COLO668 (cell line): ENCODE measurements at regions not wholly inside any gene's neighbourhood (a gene's known extent, or its start where the extent isn't known, plus 50 kb on each side); places are given as distances from the start of the nearest gene placed in this dataset.

ENCODE experiments used
- DNase-seq: peaks from one replicate; lab custom pipeline; 2025; ENCODE audit not compliant: unreplicated experiment; lab: John Stamatoyannopoulos, UW

DNA sequence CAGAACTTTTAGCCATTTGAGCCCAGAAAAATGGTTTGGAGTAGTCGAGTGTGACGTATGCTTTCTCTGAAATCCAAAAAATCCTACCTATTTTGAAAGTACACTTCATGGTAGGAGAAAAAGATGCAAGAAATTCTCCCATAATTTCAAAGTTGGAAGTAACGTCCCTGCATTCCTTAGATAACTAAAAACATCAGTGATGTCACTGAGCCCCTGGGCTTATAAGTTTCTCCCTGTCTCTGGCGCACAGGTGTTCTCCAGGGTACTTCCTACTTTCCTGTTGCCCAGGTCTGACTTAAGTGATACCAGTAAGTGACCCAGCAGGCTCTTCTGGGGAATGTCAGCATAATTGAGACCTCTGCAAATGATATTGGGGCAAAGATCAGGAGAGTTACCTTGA is 90.5 kb upstream of the WDR1 start:
- DNase-seq: no peak

DNA sequence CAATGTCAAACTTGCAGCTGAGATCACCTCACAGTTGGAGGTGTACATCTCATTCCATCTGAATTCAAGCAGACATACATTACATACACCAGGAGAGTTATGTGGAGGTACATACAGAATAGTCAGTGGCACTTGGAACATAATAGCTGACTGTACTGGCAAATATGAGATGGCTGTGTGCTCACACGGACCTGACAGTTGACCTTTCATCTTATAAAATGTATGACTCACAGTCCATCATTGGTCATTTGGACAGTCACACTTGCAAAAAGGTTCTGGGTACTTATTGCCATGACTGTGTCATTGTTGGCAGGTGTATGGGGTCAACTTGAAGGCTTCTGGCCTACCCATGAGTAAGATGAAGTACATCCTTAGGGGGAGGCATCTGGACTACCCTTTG is 88.6 kb upstream of the WDR1 start:
- DNase-seq: no peak

DNA sequence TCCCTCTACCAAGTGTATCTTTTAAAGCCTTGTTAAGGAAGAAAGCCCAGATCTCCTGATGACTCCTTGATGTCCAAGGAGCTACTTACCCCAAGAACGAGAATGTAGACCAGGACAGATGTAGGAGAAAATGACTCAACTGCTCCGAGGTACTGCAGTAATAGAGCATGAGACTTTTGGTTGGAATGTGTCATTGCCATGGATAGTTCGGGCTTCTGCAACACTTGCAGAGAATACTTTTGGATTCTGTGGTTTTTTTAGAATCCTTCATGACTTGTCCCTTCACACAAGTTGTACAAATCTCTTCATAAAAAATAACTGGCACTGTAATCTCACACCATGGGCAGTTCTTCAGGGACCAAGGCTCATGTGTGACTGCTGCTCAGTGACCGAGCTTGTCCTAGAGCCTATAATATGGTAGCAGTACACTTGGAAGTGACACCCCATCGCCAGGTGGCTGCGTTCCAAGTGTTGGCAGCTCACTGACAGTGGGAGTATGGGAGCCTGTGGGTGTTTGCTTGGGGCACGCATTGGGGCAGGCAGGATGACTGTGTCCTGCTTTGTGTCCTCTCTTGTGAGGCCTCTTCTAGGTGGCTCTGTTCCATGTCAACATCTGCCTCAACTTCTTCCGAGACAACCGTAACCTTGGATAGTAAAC is 87.9 kb upstream of the WDR1 start:
- no peak for DNase-seq

DNA sequence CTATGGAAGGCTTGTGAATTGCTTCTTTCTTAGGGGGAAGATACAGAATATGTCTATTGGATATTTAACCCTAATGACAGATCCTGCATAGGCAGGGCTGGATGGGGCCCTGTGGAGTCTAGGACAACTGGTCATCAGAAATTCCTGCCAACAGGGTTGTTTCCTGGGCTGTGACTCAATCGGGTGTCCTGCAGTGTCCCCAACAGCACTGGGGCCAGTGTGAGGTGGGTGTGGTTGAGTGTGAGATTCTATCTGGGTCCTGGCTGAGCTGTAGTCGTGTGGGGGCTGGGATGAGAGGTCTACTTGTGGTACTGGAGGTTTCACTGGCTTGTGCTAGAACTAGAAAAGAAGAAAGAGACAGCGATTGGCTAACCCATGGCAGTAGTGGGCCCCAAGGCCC is 87.3 kb upstream of the WDR1 start:
- DNase-seq: no peak

DNA sequence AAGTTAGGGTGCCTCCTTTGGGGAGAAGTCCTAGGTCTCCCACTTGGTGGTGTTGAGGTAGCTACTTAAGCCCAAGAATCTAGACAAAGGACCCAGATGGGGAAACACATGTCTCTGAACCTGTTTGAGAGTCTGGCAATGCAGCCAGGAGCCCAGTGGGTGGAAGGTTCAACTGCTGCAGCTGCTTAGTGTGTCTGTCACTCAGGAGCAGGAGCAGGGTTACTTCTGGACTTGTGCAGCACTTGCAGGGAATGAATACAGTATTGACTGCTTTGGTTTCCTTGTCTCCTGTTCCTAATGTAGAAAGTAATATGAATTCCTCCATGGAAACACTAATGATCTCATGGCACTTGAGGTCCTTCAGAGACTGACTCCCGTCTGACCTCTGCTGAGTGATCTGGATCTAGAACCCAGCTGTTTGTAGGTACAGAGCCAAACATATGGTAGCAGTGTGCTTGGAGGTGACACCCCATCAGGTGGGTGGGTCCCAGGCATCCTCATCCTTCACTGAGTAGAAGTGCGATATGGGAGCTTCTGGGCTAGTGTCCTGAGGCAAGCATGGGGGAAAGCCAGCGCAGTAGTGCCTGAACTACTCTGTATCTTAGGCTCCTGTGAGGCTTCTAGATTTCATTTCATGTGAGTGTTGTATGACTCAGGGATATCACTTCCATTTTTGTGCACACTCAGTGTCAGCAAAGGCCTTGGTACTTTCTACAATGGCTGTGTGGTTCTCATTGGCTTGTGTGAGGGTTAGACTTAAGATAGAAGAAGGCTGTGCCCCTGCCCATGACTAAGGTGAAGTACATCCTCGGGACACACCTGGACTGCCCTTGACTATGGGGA is 85.0 kb upstream of the WDR1 start:
- DNase-seq: no peak

DNA sequence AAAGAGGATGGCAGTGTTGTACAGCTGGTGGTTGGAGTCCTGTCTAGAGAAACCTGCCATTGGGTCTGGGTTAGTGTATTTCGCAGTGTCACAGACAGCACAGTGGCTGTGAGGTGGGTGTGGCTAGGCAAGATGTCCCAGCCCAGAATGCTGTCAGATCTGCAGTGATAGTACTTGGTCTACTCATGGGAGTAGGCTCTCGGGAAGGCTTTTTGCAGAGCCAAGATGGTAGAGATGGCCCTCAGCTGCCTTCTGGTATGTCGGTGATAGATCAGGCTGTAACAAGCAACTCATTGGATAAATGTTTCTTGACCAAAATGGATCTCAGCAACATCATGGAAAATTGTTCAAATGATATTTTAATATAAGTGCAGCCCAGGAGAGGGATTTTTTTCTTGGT is 84.3 kb upstream of the WDR1 start:
- no peak for DNase-seq

DNA sequence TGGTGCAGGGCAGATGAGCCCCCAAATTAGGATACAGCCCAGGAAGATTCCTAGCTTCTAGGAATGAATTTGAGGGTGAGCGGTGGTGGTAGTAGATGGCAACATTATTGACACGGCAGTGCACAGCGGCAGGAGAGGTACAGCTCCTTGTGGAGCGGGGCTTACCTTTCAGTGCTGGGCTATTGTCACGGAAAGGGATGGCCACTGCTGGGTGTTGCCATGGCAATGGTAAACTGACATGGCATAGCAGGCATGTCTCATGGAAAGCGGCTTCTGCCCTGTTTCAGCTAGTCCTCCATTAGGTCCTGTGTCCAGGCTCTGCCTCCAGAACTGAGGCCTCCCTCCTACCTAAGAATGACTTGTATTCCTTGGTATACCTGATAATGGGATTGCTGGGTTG is 81.8 kb upstream of the WDR1 start:
- DNase-seq: no peak

DNA sequence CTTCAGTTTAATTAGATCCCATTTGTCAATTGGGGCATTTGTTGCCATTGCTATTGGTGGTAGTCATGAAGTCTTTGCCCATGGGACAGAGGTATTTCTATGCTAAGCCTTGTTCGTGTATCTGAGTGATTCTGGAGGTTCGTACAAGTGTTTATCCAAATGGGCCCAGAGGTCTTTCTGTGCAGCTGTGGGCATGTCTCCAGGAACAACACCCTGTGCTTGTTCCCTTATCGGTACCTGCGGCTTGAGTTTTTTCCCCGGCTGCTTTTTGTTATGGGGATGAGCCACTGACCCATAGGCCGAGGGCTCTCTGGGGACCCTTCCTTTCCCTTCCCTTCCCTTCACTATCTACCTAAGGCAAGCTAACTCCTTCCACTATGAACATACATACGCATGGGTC is 81.4 kb upstream of the WDR1 start:
- DNase-seq: no peak

DNA sequence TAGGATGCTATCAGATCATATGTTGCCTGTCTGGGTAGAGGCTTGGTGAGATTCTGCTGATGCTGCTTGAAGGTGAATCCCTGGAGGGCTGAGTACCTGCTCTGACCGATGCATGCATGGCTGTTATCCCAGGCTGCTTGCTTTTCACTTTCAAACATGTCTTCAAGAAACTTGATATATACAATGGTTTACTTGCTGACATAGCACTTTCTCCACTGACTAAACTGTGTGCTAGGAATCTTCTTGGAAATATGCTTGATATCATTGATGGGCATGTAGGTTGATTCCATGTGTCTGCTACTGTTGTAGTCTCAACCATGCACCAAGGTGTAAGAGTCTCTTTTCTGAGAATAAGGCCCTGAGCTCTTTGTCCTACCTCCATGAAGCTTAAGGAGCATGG is 79.6 kb upstream of the WDR1 start:
- no peak for DNase-seq

DNA sequence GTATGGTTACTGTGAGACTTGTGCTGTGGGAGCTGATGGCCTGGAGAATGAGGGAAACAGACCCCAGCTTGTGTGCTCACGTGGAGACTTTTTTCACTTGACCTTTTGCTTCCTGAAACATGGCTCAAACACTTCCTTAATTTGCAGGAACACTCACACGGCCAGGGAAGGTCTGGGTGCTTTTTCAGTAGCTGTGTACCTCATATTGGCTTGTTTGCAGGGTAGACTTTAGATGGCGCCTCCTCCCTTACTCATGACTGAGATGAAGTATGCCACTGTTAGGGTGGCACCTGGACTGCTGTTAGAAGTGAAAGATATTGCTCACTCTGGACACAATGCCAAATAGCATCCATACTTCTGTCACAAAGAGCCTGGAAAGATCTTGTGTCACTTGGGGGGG is 75.7 kb upstream of the WDR1 start:
- no peak for DNase-seq

DNA sequence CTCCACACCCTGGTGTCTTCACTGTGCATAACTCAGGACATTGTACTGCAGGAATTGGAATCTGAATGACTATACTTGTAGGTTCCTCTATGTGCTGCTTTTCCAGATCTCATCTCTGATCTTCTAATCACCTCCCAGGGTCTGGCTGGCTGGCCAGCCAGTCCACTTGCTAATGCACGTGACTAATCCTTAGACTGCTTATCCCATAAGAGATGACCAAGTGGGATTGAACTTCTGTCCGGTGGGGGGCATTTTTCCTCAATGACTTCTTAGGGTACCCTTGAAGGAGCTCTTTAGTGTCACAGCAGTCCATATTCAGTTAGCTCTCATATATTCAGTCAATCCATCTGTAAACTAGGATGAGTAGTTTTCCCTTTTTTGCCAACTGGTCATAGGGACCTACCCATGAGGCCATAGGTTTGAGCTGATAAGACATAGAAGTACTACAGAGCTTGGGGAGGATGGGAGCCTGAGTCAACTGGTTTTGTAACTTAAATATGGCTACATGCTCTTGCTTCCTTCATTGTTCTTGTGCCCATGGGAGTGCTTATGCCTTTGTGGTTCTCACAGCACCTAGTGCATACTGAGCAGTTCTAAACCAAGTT is 71.9 kb upstream of the WDR1 start:
- no peak for DNase-seq

DNA sequence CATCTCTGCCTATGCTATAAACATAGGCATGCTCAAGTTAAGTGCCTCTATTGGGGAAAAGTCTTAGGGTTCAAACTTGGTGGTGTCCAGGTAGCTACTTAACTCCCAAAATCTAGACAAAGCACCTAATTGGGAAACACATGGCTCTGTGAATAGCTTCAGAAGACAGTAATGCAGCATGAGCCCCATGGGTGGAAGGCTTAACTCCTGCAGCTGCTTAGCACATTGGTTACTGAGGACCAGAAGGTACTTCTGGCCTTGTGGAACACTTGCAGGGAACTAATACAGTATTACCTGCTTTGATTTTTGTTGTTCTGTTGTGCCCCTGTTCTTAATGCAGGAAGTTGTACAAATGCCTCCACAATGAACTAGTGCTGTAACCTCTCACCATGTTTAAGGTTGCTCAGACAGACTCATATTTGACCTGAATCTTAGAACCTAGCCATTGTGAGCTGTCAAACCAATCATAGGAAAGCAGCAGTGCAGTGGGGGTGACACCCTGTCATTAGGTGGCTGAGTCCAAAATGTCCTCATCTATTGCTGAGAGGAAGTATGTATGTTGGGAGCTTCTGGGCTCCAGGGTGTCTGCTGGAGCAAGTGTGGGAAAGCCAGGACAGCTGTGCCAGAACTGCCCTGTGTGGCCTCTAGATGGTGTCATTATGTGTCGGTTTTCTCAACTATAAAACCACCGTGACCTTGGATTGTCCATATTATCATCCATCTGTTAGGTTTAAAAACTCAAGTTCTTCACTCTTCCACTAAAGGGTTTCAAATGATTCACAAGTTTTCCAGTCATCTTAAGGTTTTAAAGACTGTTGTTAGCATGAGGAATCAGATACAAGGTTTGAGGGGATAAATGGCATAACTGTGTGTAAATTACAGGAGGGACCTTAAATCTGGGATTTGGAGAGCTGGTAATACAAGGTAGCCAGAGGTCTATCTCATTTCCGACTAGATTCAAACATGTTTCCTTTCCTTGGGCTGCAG is 69.9 kb upstream of the WDR1 start:
- no peak for DNase-seq

DNA sequence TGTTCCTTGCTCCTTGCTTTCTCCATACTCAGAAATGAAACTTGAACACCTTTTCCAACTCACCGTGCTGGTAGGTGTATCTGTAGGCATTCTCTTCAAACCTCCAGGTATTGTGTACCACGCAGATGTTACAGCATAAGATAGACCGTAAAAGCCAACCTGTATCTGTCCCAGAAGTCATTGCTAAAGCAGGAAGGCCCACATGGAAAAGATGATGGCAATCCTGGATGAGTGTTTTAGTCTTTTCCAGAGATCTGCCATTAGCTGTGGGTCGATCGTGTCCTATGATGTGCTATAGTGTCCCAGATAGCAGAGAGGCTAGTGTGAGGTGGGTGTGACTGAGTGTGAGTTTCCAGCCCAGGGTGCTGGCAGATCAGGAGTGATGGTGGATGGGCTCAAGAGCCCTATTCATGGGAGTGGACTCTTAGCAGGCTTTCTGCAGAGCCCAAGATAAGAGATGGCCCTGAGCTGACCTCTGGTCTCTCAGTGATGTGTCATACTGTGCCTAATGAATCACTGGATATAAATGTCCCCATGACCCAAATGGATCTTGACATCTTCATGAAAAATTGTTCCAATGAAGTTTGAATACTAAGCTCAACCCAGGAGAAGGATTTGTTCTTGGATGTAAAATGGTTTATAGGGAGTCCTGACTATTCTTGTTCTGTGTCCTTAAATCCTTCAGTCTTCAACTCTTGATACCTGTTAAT is 69.1 kb upstream of the WDR1 start:
- no peak for DNase-seq

DNA sequence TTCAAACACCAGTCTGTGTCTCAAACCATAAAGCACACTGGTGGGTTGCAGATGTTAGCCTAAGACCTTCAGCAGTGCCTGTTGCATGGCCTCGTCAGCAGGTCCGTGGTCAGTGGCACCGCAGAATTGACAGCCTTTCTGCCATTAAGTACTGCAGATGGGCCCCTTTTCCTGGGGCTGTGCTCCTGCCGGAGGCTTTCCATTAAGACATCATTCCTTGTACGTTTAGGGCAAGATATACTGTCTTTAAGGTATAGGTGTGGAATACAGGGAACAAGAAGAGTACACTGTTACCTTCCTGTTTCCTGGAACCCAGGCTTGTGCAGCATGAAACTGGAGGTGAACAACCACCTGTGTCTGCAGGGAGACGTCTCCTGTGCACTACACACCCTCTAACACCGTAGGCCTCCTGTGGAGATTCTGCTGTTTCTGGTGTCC is 67.9 kb upstream of the WDR1 start:
- DNase-seq: no peak

DNA sequence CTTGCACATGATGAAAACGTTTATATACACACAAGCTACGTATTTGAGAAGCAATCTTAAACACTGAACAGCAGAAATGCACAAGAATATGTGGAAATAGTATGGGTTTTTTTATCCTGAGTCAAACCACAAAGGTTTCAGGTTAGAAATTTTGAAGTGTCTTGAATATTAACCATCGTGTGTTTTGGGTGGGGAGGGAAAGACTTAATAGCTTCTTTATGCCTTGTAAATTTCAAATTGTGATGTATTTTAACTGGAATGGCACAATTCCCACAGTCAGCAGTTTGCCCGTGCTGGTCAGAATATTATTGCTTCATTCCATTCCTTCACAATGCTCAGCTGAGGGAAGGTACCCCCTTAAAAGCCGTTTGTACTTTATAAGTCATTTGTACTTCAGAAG is 67.4 kb upstream of the WDR1 start:
- no peak for DNase-seq

DNA sequence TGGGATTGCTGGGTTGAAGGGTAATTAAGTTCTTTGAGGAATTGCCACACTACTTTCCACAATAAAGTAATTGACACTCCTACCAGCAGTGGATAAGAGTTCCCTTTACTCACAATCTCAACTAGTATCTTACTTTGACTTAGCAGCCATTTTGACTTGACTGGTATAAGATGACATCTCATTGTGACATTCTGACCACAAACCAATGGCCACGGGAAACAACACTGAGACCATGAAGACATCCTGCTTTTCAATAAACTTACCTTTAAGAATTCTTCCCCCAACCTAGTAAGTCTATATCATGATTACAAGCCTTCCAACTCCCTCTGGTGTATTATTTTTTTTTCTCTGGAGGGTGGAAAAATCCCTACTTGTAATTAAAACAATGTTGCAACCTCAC is 66.9 kb upstream of the WDR1 start:
- DNase-seq: no peak

DNA sequence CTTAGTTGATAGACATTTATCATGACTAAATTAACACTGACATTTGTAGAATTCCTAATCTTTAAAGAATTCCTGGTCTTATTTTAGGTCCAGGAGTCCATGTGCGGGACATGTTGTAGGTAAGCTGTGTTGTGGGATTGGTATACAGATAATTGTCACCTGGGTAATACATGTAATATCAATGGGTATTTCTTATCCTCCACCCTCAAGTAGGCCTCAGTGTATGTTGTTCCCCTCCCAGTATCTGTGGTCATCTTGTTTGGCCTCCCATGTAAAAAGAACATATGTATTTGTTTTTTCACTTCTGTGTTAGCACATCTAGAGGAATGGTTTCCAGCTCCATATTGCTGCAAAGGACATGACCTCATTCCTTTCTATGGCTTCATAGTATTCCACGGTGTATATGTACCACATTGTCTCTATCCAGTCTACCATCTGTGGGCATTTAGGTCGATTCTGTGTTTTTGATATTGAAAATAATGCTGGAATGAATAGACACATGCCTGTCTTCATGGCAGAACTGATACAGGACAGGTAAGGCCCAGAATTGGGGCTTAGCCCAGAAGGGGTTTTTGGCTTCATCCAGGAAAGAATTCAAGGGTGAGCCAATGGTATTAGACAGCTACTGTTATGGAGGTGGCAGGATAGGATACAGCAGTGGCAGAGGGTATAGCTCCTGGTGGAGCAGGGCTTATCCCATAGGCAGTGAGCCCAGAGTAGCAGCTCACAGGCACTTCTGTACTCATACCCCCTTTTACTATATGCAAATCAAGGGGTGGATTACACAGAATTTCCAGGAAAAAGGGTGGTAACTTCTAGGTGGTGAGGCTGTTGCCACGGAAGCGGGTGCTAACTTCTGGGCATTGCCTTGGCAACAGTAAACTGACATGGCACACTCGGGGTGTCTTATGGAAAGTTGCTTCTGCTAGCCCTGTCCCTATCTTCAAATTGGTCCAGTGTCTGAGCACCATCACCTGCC is 66.1 kb upstream of the WDR1 start:
- DNase-seq: no peak

DNA sequence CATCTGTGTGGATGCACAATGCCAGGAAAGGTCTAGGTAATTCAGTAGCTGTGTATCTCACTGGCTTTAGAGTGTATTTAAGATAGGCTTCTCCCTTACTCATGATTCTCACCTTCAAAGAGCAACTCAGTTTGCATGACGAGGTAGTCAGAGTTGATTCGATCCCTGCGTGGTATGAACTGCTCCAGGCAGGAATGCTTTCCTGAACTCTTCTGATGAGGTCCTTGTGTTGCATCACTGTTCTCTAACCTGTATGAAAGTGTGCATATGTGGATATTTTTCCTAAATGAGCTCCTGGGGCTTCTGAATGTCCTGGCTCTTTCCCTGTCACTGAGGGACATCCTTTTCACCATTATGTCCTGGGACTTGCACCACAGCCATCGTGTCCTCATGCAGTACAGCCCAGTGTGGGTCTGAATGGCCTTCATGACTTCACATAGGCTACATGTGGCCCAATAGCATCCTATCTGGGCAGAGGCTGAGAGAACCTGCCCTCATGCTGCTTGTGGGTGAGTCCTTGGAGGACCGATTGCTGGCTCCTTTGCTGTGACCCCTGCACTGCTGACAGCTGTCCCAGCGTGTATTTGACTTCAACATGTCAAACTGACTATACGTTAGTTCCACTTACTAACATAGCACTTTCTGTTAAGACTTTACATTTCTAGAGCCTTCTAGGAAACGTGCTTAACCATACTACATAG is 65.3 kb upstream of the WDR1 start:
- DNase-seq: no peak
